NCI-H446 (cell line): ENCODE measurements at regions not wholly inside any gene's neighbourhood (a gene's known extent, or its start where the extent isn't known, plus 50 kb on each side); places are given as distances from the start of the nearest gene placed in this dataset.

Experiments
- DNase-seq, 2 experiments: peaks; one replicate each; lab custom pipeline; 2025; lab: John Stamatoyannopoulos, UW

DNA sequence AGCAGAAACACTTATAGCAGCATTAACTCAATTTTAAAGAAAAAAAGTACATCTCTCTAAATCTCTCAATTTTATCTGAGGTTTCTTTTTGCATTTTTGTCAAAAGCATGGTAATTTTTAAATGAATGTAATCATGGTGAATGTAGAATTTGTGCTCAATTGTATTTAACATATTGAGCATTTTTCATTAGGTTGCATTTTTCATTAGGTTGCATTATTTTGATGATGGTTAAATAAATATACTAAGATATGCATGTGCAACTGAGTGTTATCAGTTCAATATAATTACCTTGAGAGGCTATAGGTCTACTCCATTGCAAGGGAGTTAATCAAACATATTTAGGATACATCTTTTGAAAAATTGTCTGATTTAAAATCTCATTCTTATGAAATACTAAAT is 355.1 kb upstream of the SPTLC3 start:
- DNase-seq: no peak

DNA sequence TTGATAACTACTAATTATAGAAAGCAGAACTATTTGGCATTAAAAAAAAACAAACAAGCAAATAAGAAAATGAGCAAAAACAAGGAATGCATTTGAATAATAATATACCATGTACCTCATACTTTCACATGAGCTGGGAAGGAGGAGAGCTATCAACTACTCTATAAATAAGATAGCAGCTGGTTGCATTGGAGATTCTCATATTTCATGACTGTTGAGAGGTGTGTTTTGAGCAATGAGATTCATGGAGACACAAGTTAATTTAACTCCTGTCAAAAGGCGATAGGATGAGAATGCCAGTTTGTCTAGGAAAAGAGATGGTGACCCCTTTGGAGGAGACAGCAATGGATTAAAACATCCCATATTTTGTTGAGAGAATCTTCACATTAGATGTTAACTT is 348.8 kb upstream of the SPTLC3 start:
- no peak for DNase-seq

DNA sequence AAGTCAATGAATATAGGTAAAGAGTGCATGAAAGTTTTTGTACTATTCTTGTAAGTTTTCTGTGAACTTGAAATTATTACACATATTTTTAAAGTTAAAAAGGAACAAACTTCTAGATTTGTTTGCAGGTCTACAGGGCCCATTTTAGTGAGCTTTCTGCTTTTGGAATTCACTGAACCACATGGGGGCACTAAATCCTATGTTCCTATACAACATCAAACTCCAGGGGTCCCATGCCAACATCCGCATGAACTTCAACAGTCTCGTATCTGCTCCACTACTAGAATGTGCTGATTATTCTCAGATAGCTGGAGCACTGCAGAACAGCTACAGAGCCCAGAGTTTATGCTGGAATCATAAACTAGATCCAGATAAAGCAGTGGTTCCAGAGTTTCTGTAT is 347.9 kb upstream of the SPTLC3 start:
- DNase-seq: no peak

DNA sequence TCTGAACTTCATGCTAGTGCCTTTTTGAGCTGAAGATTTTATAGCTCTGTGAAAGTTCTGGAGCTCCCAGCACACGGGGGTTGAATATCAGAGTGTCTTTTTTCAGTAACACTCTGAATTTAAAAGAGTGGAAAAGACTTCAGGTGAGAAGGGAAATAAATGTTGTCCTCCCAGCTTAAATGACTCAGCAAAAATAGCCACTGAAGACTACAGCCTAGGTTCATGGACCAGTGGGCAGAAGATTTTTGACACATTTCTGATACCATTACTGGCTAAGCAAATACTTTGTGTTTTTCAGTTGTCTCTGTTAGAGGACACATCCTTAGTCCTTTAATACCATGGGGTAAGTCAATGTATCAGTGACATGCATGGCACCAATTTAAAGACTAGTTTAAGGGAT is 338.5 kb upstream of the SPTLC3 start:
- no peak for DNase-seq

DNA sequence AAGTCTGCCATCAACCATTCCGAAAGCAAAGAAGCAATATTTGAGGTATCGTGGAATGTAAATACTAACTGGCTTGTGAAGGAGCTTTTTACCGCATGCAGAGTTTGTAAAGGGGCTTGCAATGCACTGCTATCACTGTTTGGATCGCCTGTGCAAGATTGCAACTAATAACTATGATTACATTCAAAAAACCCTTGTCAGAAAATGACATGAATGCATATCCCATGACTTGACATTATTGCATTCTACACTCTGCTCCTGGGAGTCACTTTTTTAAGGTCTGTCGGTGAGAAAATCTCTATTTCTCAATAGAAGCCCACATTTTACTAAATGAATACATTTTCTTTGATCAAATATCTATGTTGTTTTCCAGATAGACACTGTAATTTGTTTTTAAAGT is 335.4 kb upstream of the SPTLC3 start:
- DNase-seq: no peak

DNA sequence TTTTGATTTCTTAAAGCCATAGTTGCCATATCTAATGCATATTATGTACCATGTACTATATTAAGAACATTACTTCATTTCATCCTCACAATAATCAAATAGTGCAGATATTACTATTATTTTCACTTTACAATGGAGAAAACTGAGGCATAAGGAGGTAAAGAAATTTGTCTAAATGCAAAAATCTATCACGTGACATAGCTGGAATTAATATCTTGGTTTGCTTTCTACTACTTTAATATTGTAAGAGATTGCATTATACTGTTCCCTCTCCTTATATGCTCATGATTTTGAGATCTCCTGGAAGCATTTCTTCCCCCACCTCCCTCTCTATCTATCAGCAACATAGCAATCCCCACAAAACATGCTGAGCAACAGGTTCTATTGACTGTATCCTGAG is 330.8 kb upstream of the SPTLC3 start:
- no peak for DNase-seq

DNA sequence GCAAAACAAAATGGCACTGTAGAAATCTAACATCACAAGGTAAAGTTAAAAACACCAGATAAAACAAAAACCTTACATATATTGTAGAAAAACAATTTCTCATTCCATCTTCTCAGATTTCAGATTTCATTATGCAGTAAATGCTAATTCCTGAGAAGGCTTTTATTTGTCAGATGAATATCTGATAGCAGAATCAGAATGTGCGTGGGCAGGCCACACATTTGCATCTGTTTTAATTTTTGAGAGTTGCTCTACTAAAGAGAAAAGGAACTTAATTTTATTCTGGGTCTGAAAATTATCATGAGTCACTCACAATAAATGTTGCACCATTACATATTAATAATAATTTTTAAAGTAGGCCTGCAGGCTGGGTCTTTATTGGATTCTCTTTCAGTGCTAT is 329.3 kb upstream of the SPTLC3 start:
- DNase-seq: no peak

DNA sequence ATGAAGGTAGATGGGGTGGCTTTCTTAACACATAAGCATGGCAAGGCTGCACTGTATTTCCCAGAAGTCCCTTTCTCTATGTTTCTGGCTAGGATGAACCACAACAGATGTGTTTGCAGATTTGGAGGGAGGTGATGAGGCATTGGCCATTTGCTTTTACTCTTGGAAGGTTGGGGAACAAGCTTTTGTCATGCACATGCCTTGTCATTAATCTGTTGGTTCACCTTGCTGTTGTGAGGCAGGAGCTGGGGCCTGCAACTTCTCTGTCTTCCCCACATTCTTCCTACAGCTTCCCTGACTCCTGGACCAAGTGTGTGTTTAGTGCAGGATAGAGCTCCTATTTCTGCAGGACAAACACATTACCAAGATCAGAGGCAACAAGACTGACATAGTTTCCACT is 326.2 kb upstream of the SPTLC3 start:
- no peak for DNase-seq

DNA sequence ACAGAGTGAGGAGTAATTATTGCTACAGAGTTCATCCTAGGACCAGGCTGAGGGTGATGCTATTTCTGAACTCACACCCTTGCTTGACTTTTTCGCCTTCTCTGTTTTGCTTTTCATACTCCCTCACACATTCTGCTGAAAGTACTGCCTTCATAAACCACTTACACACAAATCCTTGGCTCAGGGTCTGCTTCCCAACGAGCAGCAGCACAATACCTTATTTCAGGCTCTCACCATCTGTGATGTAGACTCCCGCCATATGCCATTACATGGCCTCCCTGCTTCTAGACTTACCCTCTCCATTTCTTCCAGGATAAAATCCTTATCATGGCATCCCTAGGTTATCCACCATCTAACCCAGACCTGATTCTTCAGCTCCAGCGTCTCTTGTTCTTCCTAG is 321.3 kb upstream of the SPTLC3 start:
- no peak for DNase-seq

DNA sequence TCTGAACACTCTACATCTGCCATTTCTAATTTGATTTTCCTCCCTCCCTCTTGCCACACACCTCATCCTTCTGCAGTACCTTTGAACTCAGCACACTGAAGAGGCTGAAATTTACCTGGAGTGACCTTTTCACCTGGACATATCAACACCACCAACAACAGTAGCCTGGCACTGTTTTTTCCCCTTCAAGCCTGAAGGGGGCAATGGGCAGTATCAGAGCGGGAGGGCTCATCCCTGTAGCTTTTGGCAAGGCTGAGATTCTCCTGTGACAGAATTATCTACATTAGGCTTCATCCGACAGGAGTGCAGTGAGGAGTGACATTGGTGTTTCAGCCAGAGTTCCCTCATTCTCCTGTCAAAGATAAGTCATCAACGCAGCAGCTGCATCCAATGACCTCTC is 312.8 kb upstream of the SPTLC3 start:
- no peak for DNase-seq

DNA sequence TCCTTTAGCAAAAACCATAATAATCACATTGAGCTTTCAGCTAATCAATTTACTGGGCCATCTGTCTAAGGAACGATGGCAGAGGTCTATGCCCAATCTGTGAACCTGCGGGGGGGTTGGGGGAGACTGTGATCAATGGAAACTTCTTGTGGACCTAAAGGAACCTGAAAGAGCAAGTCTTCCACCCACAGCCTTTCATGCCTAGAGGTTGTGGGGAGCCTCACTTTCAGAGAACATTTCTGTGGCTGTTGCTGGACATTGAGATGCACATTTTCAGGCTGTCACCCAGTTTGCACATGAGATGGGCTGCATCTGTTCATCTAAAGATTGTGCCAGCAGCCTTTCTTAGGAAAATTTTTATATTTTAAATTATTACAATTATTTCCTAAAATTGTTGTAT is 310.0 kb upstream of the SPTLC3 start:
- no peak for DNase-seq

DNA sequence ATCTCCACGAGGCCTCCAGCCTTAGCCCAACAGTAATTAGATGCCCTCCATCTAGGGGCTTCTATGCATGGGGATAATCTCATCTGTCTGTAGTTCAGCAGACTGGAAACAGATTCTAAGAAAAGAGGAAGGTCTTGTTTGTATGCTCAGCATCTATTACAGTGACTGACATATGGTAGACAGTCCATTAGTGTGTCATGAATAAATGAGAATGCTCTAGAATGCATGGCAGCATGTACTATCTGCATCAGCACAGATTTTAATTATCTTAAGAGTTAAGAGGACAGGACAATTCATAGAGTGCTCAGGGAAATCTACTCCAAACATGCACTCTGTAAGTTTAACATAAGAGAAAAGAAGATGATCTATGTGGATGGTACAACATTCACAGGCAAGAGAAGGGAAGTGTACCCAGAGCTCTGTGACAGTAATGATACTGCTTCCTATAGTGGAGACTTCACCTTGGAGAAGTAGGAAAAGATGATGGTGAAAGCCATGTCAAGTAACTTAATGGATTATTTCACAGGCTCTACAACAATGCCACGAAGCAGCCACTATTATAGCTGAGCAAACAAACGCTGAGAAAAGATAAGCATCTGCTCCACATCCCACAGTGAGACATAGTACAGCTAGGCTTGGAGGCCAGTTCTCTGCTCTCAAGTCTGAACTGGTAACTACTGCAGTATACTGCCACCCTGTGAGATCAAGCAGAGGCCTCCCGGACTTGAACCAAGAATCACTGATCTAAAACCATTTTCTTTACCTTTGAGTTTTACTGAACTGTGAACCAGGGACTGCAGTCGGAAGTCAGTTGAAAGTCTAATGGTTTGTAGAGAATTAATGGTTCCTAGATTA is 309.2 kb upstream of the SPTLC3 start:
- no peak for DNase-seq

DNA sequence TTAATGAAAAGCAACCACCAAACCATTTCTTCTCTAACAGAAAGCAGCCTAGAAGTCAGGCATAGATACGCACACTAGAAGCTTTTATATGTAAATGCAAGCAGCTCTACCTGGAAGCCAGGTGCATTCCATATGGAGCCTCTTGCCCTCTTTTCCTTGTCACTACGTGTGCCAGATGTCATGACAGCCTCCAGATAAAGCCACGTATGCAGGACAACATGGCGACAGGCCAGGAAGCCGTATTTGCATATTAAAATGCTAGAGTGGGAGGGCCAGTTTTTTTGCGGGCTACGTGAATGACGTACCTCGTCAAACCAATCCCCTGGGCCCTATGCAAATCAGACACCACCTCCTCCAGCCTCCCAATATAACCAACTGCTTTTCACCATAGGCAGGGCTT is 308.1 kb upstream of the SPTLC3 start:
- no peak for DNase-seq

DNA sequence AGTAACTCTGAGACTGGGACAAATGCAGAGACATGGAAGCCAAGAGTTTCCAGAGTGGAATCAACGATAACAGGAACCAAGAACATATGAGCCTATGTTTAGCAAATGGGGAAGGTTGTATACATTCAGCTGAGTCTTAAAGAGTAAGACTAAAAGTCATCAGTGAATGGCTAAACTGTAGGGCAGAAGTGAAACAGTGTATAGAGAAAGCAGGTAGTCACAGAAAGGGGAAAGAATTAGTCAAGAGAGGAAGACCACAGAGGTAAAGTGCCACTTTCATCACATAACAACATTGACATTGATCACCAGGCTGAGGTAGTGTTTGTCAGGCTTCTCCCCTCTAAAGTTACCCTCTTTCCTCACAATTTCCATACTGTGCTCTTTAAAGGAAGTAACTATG is 306.5 kb upstream of the SPTLC3 start:
- no peak for DNase-seq

DNA sequence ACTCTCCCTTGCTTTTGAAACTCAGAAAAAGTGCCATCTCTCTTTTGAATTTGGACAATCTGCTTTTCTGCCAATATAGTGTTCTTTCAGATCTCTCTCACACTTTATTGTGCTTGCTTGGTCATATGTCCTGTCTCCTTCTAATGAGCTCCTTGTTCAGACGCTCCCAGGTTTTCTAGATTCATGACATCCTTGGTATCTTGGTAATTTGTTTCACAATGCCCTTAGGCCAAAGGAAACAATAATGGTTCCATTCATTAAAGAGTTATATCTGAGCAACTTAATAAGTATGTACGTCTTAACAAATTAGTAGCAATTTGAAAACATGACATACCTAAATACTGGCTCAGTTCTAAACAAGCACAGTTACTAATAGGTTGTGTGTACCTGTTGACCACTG is 293.4 kb upstream of the SPTLC3 start:
- no peak for DNase-seq

DNA sequence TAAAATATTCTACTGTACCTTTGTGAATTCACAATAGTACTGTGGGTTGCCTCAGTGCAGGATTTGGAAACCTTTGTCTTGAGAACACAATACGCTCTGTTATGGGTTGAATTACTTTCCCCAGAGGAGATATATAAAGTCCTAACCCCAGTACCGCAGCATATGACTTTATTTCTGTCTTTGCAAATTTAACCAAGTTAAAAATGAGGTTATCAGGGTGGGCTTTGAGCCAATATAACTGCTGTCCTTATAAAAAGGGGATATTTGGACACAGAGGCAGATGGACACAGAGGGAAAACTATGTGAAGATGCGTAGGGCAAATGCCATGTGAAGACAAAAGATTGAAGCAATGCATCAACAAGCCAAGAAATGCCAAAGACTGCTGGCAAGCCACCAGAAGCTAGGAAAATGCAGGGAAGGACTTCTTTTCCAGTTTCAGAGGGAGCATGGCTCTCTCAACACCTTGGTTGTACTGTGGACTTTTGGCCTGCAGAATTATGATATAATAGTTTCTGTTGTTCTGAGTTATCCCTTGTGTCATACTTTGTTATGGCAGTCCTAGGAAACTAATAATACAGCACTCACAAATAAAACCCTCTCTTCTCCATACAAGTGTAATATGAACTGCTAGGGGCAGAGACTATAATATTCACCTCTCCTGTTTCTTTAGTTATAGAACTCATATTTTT is 292.6 kb upstream of the SPTLC3 start:
- no peak for DNase-seq

DNA sequence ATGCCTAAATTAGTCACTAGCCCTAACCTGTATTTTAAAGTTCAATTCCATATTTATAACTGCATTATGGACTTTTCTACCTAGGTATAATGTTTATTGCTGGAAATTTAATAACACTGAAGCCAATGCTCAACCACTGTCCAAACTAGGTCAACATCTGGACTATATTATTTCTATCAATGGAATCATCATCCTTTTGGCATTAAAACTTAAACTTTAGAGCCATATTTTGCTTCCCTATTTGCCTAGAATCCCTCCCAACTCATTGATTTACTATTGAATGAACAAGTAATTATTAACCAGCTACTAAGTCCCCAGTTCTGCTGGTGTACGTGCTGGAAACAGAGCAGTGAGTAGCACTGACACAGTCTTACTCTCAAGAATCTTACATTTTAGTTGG is 291.7 kb upstream of the SPTLC3 start:
- no peak for DNase-seq

DNA sequence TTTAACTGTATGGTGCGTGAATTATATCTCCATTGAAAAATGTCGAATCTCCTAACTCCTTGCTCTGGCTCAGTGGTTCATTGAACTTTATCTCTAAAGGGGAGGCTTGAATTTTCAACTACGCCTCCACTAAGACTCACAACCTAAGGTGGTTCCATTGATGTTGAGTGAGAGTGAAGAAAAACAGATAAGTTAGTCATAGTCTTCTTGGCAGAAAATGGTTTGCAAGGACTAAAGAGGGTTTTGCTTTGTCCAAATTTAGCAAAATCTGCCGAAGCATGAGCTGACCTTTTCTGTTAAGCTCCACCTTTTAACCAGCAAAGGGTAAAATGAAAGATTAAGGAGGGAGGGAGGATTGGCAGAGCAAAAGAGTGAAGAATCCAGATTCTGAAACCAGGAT is 290.2 kb upstream of the SPTLC3 start:
- DNase-seq: no peak

DNA sequence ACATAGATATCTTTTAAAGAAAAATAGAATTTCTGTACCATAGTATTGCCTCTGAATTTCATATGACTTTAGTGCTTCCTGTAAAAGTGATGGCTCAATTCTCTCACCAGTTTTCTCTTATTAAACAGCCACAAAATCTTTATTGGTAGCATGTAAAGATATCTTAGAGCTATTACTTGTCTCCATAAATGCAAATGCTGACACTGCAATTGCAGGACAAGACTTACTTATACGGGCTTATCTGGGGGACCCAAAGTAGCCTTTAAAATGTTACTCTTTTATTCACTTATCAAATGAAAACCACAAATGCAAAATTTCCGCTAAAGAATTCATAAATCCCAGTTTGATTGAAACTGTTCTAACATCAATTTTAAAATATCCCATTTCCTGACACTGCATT is 287.1 kb upstream of the SPTLC3 start:
- DNase-seq: no peak

DNA sequence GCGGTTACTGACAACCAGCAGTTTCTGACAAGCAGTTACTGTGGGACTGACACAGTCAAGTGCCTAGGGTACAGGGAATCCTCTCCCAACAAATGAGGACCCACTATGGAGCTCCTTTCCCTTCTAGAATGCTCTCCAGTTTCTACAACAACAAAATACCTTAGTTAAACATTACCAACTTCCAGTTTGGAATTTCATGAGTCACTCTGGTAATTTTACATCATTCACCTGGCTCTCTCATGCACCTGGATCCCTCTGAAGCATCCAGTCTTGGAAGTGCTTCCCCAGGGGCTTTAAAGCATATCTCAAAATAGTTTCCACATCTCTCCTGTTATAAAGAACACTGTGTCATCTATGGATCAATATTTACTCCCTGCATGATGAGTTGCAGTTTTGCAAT is 286.7 kb upstream of the SPTLC3 start:
- no peak for DNase-seq

DNA sequence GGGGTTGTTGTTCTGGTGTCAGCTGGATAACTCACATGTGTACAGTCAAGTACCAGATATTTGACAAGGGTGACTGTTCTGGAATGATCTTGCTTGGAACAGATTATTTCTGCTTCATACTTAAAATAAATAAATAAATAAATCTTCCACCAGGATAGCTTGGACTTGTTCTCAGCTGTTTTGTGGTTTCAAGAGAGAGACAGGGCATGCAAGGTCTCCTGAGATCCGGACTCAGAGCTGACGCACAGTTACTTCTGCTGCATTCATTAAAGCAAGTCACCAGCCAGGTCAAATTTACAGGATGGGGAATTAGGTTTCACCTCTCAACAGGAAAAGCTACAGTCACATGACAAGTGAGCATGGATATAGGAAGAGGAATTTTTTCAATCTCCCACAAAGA is 285.0 kb upstream of the SPTLC3 start:
- no peak for DNase-seq

DNA sequence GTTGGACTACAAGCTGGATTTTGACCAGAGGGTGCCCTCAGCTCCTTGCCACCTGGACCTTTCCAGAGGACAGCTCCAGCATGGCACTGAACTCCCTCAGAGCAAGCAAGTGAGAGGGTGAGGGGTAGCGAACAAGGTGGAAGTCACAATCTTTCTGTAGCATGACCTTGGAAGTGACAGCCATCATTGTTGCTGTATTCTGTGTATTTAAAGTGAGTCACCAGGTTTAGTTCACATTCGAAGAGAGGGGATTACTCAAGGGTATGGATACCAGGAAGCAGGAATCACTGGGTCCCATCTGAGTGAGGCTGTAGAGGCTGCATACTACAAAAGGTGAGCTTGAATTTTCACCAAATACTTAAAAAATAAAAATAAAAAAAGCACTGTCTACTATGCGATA is 280.0 kb upstream of the SPTLC3 start:
- DNase-seq: no peak

DNA sequence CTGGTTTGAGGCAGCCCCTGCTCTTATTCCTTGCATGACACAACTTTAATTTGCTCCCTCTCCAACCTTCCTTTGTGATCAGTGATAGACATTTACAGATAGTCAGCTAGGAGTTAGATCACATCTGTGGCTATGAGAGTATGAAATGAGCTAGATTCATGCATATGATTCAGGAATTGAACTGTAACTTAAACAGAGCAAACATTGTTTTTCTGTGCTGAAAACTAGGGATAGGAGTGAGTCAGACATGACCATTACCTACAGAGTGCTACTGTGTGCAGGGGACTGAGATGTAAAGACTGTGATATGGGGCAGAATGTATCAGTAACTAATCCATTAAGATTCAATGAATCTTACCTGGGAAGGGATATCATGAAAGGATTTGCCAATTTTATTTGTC is 279.4 kb upstream of the SPTLC3 start:
- DNase-seq: no peak

DNA sequence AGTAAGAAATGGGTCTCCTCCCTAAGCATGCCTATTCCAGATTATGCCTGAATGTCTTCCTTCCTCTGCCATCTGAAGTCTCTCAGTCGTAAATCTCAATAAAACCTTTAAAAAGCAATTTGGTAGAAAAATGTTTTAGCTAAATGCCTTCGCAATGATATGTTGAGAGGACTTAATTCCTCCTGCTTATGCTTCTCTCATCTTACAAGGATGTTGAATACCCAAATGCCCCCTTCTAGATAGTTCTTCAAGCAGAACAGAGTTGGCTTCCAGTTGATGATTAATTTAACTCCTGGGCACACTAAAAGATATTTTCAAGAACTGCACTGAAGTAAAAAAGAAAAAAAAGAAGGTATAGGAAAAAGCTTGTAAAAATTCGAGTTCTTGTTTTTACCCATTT is 275.0 kb upstream of the SPTLC3 start:
- DNase-seq: no peak
